ENCODE measurements at regions not wholly inside any gene's neighbourhood (a gene's known extent, or its start where the extent isn't known, plus 50 kb on each side); places are given as distances from the start of the nearest gene placed in this dataset.
"Not testable (repeated sequence)": the region's sequence is repeated elsewhere in the genome, so short reads cannot be mapped to it uniquely, and the experiment has no call there.

DNA sequence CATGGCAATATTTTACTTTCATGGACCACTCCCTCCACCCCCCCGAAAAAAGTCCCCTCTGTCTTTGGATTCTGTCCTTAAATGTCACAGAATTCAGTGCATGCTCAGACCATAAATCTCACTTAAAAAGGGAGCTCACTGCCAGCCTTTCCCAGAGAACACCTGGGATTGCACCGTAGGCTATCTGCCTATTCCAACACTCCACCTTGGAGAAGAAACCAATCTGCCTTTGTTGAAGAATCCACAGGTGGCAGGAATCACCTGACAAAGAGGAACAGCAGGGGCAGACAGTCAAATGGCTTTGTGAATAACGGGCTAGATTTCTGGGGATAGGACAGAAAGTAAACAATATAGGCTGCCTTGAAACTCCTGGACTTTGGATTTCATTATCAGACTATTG, 306.7 kb upstream of the BRINP1 start:
- no peak overlapping the region for H3K4me3 ChIP-seq (ENCODE audit: low read depth, low read length)
- TF ChIP-seq, protein P1, sequence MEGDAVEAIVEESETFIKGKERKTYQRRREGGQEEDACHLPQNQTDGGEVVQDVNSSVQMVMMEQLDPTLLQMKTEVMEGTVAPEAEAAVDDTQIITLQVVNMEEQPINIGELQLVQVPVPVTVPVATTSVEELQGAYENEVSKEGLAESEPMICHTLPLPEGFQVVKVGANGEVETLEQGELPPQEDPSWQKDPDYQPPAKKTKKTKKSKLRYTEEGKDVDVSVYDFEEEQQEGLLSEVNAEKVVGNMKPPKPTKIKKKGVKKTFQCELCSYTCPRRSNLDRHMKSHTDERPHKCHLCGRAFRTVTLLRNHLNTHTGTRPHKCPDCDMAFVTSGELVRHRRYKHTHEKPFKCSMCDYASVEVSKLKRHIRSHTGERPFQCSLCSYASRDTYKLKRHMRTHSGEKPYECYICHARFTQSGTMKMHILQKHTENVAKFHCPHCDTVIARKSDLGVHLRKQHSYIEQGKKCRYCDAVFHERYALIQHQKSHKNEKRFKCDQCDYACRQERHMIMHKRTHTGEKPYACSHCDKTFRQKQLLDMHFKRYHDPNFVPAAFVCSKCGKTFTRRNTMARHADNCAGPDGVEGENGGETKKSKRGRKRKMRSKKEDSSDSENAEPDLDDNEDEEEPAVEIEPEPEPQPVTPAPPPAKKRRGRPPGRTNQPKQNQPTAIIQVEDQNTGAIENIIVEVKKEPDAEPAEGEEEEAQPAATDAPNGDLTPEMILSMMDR (IDR thresholded peaks at IDR 0.05; ENCODE audit: insufficient read depth, low read length, missing control alignments): no peak
- CTCF ChIA-PET: no interaction called here
- POLR2A ChIA-PET: no interaction called here
- no peak for DNase-seq (ENCODE audit: low read depth, low spot score)

DNA sequence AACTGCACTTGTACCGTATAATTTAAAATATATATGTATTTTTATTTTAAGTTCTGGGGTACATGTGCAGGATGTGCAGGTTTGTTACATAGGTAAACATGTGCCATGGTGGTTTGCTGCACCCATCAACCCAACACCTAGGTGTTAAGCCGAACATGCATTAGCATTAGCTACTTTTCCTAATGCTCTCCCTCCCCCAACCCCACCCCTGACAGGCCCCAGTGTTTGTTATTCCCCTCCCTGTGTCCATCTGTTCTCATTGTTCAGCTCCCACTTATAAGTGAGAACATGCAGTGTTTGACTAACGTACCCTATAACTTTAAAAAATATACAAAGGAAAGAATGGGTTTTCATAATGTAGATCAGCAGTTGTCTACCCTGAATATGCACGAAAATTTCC, 303.5 kb upstream of the BRINP1 start:
- DNase-seq (ENCODE audit: low read depth, low spot score); CTCF ChIA-PET; H3K4me3 ChIP-seq (ENCODE audit: low read depth, low read length); POLR2A ChIA-PET: not testable (repeated sequence)

DNA sequence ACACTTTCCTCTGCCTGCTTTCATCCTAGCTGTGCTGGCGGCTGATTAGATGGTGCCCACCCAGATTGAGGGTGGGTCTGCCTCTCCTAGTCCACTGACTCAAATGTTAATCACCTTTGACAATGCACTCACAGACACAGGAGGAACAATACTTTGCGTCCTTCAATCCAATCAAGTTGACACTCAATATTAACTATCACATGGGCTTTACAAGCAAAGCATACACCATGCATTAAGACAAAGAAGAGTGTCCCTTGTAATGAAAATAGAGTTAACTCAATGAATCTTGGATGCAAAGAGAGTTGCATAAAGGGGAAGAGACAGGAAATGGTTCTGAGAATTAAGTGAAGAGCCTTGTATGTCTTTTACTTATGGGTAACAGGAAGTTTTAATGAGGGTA, 298.7 kb upstream of the BRINP1 start:
- H3K4me3 ChIP-seq (ENCODE audit: low read depth, low read length): no peak overlapping the region
- DNase-seq (ENCODE audit: low read depth, low spot score): no peak
- ChIA-PET CTCF (no interaction called here), POLR2A (no interaction called here)
- TF ChIP-seq, protein P1 (IDR thresholded peaks at IDR 0.05; ENCODE audit: insufficient read depth, low read length, missing control alignments): no peak

DNA sequence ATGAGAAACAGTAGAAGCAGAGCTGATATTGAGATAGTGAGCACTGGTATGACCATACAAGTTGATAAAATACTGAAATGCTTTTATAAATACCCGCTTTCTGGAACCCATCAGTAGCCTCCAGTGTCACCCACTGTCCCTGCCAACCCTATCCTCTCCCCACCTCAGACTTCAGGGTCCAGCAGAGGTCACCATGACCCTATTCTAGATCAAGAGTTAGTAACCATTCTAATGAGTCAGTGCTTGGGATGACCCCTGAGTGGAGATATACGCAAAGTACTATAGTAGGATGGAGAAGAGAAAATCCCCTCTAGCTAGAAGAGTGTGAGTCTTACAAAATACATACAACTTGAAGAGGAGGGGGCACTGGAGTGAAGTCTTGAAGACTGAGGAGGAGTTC, 297.9 kb upstream of the BRINP1 start:
- no peak for DNase-seq (ENCODE audit: low read depth, low spot score)
- CTCF ChIA-PET: no interaction called here
- no peak overlapping the region for H3K4me3 ChIP-seq (ENCODE audit: low read depth, low read length)
- TF ChIP-seq, protein P1 (IDR thresholded peaks at IDR 0.05; ENCODE audit: insufficient read depth, low read length, missing control alignments): no peak
- POLR2A ChIA-PET: no interaction called here

DNA sequence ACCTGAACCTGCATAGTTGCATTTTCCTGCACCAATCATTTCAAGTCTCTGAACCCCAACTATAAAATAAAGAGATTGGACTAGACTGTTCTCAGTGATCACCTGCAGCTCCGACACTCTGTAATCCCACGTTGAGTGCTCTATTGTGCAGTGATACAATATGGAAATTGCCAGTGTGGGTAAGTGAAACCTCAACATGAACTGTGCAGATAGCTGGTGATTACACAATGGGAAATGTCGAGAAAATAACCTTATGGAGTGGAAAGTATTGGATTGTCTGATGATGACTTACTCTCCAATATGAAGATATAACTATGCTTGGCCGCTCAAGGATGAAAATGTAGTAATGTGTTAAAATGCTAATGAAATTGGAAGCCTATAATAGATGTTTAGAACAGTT, 293.1 kb upstream of the BRINP1 start:
- CTCF ChIA-PET: no interaction called here
- TF ChIP-seq, protein P1 (IDR thresholded peaks at IDR 0.05; ENCODE audit: insufficient read depth, low read length, missing control alignments): no peak
- no peak overlapping the region for H3K4me3 ChIP-seq (ENCODE audit: low read depth, low read length)
- POLR2A ChIA-PET: no interaction called here
- DNase-seq (ENCODE audit: low read depth, low spot score): no peak

DNA sequence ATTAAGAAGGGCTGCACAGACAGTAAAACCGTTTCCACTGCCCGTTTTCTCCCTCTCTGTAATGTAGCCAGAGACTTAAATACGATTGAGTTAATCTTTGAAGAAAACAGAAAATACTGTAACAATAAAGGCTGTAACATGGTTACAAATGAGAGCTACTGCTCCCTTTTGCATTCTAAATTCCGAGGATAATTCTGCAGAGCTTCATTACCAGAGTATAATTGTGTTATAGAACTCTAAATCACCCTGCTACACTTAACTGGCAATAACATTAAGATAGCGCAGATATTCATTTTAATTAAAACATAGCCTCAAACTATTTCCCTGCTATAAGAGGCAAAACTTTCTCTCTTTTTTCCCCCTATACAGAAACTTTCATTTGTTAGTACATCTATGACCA, 283.7 kb upstream of the BRINP1 start:
- no peak for DNase-seq (ENCODE audit: low read depth, low spot score)
- TF ChIP-seq, protein P1 (IDR thresholded peaks at IDR 0.05; ENCODE audit: insufficient read depth, low read length, missing control alignments): no peak
- ChIA-PET POLR2A (no interaction called here), CTCF (no interaction called here)
- H3K4me3 ChIP-seq (ENCODE audit: low read depth, low read length): no peak overlapping the region

DNA sequence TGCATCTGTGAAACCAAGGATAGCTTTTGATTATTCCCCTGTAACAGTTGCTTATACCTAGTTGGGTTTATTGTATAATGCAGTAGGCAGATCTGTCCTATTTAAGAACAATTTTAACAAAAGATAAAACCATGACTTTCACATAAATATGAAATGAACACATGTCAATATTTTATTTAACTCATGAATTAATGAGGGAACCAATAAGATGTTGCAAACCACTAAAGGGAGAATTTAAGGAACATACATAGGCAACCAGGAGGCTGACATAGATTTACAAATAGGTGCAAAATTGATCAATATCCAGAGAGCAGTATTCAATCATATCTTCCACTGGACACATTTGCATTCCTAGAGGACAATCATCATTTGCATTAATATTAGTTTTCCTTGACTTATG, 280.0 kb upstream of the BRINP1 start:
- DNase-seq (ENCODE audit: low read depth, low spot score): no peak
- CTCF ChIA-PET: no interaction called here

More for the DNA sequence above, 280.0 kb upstream of the BRINP1 start:
- TF ChIP-seq, protein P1 (IDR thresholded peaks at IDR 0.05; ENCODE audit: insufficient read depth, low read length, missing control alignments): no peak
- no peak overlapping the region for H3K4me3 ChIP-seq (ENCODE audit: low read depth, low read length)
- POLR2A ChIA-PET: no interaction called here
